ENCODE measurements at regions not wholly inside any gene's neighbourhood (a gene's known extent, or its start where the extent isn't known, plus 50 kb on each side); places are given as distances from the start of the nearest gene placed in this dataset.

- no peak overlapping the region for H2AFZ ChIP-seq (ENCODE audit: low read length)
- no peak overlapping the region for H3K9ac ChIP-seq (ENCODE audit: low read length)
- no peaks in the 10 kb centered on the region for H3K79me2 ChIP-seq (ENCODE audit: insufficient read depth, low read length)
- H3F3A ChIP-seq (ENCODE audit: insufficient read depth, low read length), result no peaks in the 10 kb centered on the region
- H3K4me2 ChIP-seq (ENCODE audit: low read length), result no peak overlapping the region
- H3K27me3 ChIP-seq (ENCODE audit: insufficient read depth, low read length), result no peaks in the 10 kb centered on the region
- H3K9me3 ChIP-seq (ENCODE audit: low read length), result no peaks in the 10 kb centered on the region
- H4K20me1 ChIP-seq (ENCODE audit: insufficient read depth, low read length), result no peaks in the 10 kb centered on the region
- H3K9me2 ChIP-seq (ENCODE audit: low read depth, low read length), result no peaks in the 10 kb centered on the region
- H3K4me1 ChIP-seq (ENCODE audit: insufficient read depth, low read length, severe bottlenecking), result no peaks in the 10 kb centered on the region
- H3K27ac ChIP-seq (ENCODE audit: low read depth, low read length, poor library complexity, severe bottlenecking), result no peak overlapping the region
- TF ChIP-seq, protein P1, sequence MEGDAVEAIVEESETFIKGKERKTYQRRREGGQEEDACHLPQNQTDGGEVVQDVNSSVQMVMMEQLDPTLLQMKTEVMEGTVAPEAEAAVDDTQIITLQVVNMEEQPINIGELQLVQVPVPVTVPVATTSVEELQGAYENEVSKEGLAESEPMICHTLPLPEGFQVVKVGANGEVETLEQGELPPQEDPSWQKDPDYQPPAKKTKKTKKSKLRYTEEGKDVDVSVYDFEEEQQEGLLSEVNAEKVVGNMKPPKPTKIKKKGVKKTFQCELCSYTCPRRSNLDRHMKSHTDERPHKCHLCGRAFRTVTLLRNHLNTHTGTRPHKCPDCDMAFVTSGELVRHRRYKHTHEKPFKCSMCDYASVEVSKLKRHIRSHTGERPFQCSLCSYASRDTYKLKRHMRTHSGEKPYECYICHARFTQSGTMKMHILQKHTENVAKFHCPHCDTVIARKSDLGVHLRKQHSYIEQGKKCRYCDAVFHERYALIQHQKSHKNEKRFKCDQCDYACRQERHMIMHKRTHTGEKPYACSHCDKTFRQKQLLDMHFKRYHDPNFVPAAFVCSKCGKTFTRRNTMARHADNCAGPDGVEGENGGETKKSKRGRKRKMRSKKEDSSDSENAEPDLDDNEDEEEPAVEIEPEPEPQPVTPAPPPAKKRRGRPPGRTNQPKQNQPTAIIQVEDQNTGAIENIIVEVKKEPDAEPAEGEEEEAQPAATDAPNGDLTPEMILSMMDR (IDR thresholded peaks at IDR 0.05; ENCODE audit: low read length), result no peak
- TF ChIP-seq EZH2 (IDR thresholded peaks at IDR 0.05; ENCODE audit: borderline replicate concordance, low read length), result no peak
- no peak overlapping the region for H3K4me3 ChIP-seq (ENCODE audit: low read depth, low read length, poor library complexity, severe bottlenecking)
- no peaks in the 10 kb centered on the region for H3K36me3 ChIP-seq (ENCODE audit: insufficient read depth, low read length)
Measured at GRCh38 chr13:106295971-106296370, 239.5 kb downstream of the EFNB2 start.

DNA sequence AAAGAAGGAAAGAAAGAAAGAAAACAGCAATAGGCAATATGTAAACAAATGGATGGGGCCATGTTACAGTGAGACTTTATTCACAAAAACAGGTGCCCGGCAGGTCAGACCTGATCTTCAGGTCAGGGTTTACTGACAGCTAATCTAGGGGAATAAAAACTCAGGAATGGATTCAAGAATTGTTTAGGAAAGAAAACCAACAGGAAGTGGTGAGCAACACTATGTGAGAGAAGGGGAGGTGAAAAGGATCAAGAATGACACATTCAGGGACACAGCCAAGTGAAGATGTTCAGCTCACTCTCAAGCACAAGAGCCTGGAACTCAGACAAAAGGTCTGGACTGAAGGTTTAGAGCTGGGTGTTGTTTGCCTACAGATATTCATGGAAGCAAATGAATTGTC is 244.5 kb downstream of the EFNB2 start:
- TF ChIP-seq, protein P1 (IDR thresholded peaks at IDR 0.05; ENCODE audit: low read length), result no peak
- no peak for TF ChIP-seq EZH2 (IDR thresholded peaks at IDR 0.05; ENCODE audit: borderline replicate concordance, low read length)
- no peaks in the 10 kb centered on the region for H3F3A ChIP-seq (ENCODE audit: insufficient read depth, low read length)
- H3K4me3 ChIP-seq (ENCODE audit: low read depth, low read length, poor library complexity, severe bottlenecking), result no peak overlapping the region
- no peaks in the 10 kb centered on the region for H3K4me1 ChIP-seq (ENCODE audit: insufficient read depth, low read length, severe bottlenecking)
- no peaks in the 10 kb centered on the region for H3K9me3 ChIP-seq (ENCODE audit: low read length)
- no peaks in the 10 kb centered on the region for H3K79me2 ChIP-seq (ENCODE audit: insufficient read depth, low read length)
- no peak overlapping the region for H3K27ac ChIP-seq (ENCODE audit: low read depth, low read length, poor library complexity, severe bottlenecking)
- H4K20me1 ChIP-seq (ENCODE audit: insufficient read depth, low read length), result no peaks in the 10 kb centered on the region
- H3K36me3 ChIP-seq (ENCODE audit: insufficient read depth, low read length), result no peaks in the 10 kb centered on the region
- H3K4me2 ChIP-seq (ENCODE audit: low read length), result no peak overlapping the region
- H3K9me2 ChIP-seq (ENCODE audit: low read depth, low read length), result no peaks in the 10 kb centered on the region
- H3K27me3 ChIP-seq (ENCODE audit: insufficient read depth, low read length), result no peaks in the 10 kb centered on the region
- no peak overlapping the region for H2AFZ ChIP-seq (ENCODE audit: low read length)
- H3K9ac ChIP-seq (ENCODE audit: low read length), result no peak overlapping the region

GRCh38 chr13:106287351-106287750 is 248.1 kb downstream of the EFNB2 start:
- no peaks in the 10 kb centered on the region for H3K36me3 ChIP-seq (ENCODE audit: insufficient read depth, low read length)
- H3K4me2 ChIP-seq (ENCODE audit: low read length), result no peak overlapping the region
- H3K9me3 ChIP-seq (ENCODE audit: low read length), result no peaks in the 10 kb centered on the region
- H3K4me1 ChIP-seq (ENCODE audit: insufficient read depth, low read length, severe bottlenecking), result no peaks in the 10 kb centered on the region
- H3K79me2 ChIP-seq (ENCODE audit: insufficient read depth, low read length), result no peaks in the 10 kb centered on the region
- H3K9ac ChIP-seq (ENCODE audit: low read length), result no peak overlapping the region
- no peak overlapping the region for H2AFZ ChIP-seq (ENCODE audit: low read length)
- TF ChIP-seq EZH2 (IDR thresholded peaks at IDR 0.05; ENCODE audit: borderline replicate concordance, low read length), result no peak
- TF ChIP-seq, protein P1 (IDR thresholded peaks at IDR 0.05; ENCODE audit: low read length), result no peak
- no peaks in the 10 kb centered on the region for H3K9me2 ChIP-seq (ENCODE audit: low read depth, low read length)
- no peak overlapping the region for H3K4me3 ChIP-seq (ENCODE audit: low read depth, low read length, poor library complexity, severe bottlenecking)
- H3K27me3 ChIP-seq (ENCODE audit: insufficient read depth, low read length), result no peaks in the 10 kb centered on the region
- no peaks in the 10 kb centered on the region for H3F3A ChIP-seq (ENCODE audit: insufficient read depth, low read length)
- H4K20me1 ChIP-seq (ENCODE audit: insufficient read depth, low read length), result no peaks in the 10 kb centered on the region
- no peak overlapping the region for H3K27ac ChIP-seq (ENCODE audit: low read depth, low read length, poor library complexity, severe bottlenecking)
